Prostate gland (tissue), 2 donors: ENCODE measurements at regions not wholly inside any gene's neighbourhood (a gene's known extent, or its start where the extent isn't known, plus 50 kb on each side); places are given as distances from the start of the nearest gene placed in this dataset.
"Not testable (repeated sequence)": the region's sequence is repeated elsewhere in the genome, so short reads cannot be mapped to it uniquely, and the experiment has no call there.

Source experiments
- POLR2A ChIP-seq: fragments of 450-650 bp; IDR thresholded peaks from one replicate; pipeline ENCODE4 v1.6.1; 2016; ENCODE audit warnings: antibody characterized with exemption, mild to moderate bottlenecking
- POLR2AphosphoS5 ChIP-seq: sonication (generic); formaldehyde crosslinking; IDR thresholded peaks from one replicate; pipeline ENCODE4 v1.6.1; 2017; ENCODE audit warnings: antibody characterized with exemption
- TF ChIP-seq, protein P1 (sequence below), 4 experiments: fragments of 200-600 bp in 2 of 4; fragments of 450-650 bp in 2 of 4; sonication (generic) in 2 of 4; IDR thresholded peaks; 1 replicate in 3 of 4; 2 replicates in 1 of 4; pipeline ENCODE4 v1.5.1; 2016 to 2019; ENCODE audit warnings: antibody characterized with exemption in 4 of 4, mild to moderate bottlenecking in 2 of 4, moderate library complexity in 2 of 4

GRCh38 chr1:120531455-120531854 is 116.6 kb downstream of the NBPF8 start:
- TF ChIP-seq POLR2AphosphoS5, POLR2A: not testable (repeated sequence)
- TF ChIP-seq, protein P1, sequence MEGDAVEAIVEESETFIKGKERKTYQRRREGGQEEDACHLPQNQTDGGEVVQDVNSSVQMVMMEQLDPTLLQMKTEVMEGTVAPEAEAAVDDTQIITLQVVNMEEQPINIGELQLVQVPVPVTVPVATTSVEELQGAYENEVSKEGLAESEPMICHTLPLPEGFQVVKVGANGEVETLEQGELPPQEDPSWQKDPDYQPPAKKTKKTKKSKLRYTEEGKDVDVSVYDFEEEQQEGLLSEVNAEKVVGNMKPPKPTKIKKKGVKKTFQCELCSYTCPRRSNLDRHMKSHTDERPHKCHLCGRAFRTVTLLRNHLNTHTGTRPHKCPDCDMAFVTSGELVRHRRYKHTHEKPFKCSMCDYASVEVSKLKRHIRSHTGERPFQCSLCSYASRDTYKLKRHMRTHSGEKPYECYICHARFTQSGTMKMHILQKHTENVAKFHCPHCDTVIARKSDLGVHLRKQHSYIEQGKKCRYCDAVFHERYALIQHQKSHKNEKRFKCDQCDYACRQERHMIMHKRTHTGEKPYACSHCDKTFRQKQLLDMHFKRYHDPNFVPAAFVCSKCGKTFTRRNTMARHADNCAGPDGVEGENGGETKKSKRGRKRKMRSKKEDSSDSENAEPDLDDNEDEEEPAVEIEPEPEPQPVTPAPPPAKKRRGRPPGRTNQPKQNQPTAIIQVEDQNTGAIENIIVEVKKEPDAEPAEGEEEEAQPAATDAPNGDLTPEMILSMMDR (IDR thresholded peaks at IDR 0.05) = not testable (repeated sequence)
